ENCODE measurements at regions not wholly inside any gene's neighbourhood (a gene's known extent, or its start where the extent isn't known, plus 50 kb on each side); places are given as distances from the start of the nearest gene placed in this dataset.

GRCh38 chr20:12375967-12376366, 458.3 kb downstream of the BTBD3 start:
- DNase-seq (no peak), ATAC-seq (no peak)
- Histone ChIP-seq H3K4me1 (no peaks in the 10 kb centered on the region), H3K27ac (no peak overlapping the region), H3K27me3 (no peaks in the 10 kb centered on the region), H3K9me3 (no peaks in the 10 kb centered on the region), H3K36me3 (no peaks in the 10 kb centered on the region), H3K4me3 (no peak overlapping the region)
- TF ChIP-seq CTCF (IDR thresholded peaks at IDR 0.05) = no peak
- intact Hi-C loops (cut with DNase I) = no loop called here

- no peaks in the 10 kb centered on the region for H3K4me1 ChIP-seq
- DNase-seq = no peak
- ATAC-seq = no peak
Observed at GRCh38 chr20:12383821-12384220, 466.1 kb downstream of the BTBD3 start.

GRCh38 chr20:12386821-12387220, 469.1 kb downstream of the BTBD3 start:
- intact Hi-C loops (cut with DNase I) = no loop called here
- no peak overlapping the region for H3K27ac ChIP-seq
- no peaks in the 10 kb centered on the region for H3K9me3 ChIP-seq
- no peaks in the 10 kb centered on the region for H3K4me1 ChIP-seq
- TF ChIP-seq CTCF (IDR thresholded peaks at IDR 0.05) = no peak
- no peaks in the 10 kb centered on the region for H3K27me3 ChIP-seq
- H3K36me3 ChIP-seq = no peaks in the 10 kb centered on the region
- ATAC-seq = no peak
- H3K4me3 ChIP-seq = no peak overlapping the region
- DNase-seq = no peak

More at GRCh38 chr20:12383821-12384220, 466.1 kb downstream of the BTBD3 start:
- Histone ChIP-seq H3K36me3 (no peaks in the 10 kb centered on the region), H3K9me3 (no peaks in the 10 kb centered on the region), H3K27me3 (no peaks in the 10 kb centered on the region), H3K27ac (no peak overlapping the region), H3K4me3 (no peak overlapping the region)
- intact Hi-C loops (cut with DNase I) = no loop called here
- TF ChIP-seq CTCF (IDR thresholded peaks at IDR 0.05) = no peak

- Histone ChIP-seq H3K27ac (no peak overlapping the region), H3K27me3 (no peaks in the 10 kb centered on the region), H3K4me3 (no peak overlapping the region), H3K9me3 (peaks cover 0 to 4% of the 10 kb centered on the region in 2 donors), H3K4me1 (no peaks in the 10 kb centered on the region), H3K36me3 (no peaks in the 10 kb centered on the region)
- no peak for DNase-seq
- ATAC-seq = no peak
- intact Hi-C loops (cut with DNase I) = no loop called here
- TF ChIP-seq CTCF (IDR thresholded peaks at IDR 0.05) = no peak
Observed at GRCh38 chr20:12391099-12391498, 473.4 kb downstream of the BTBD3 start.

GRCh38 chr20:12394786-12395185, 477.1 kb downstream of the BTBD3 start:
- intact Hi-C loops (cut with DNase I) = no loop called here
- H3K9me3 ChIP-seq = peaks cover 0 to 6% of the 10 kb centered on the region in 2 donors
- no peaks in the 10 kb centered on the region for H3K36me3 ChIP-seq
- no peaks in the 10 kb centered on the region for H3K4me1 ChIP-seq
- H3K4me3 ChIP-seq = no peak overlapping the region
- H3K27me3 ChIP-seq = no peaks in the 10 kb centered on the region
- no peak overlapping the region for H3K27ac ChIP-seq
- TF ChIP-seq CTCF (IDR thresholded peaks at IDR 0.05) = no peak
- no peak for DNase-seq
- no peak for ATAC-seq

All from left lung (tissue), 4 donors.